ENCODE measurements at regions not wholly inside any gene's neighbourhood (a gene's known extent, or its start where the extent isn't known, plus 50 kb on each side); places are given as distances from the start of the nearest gene placed in this dataset.
"Not testable (repeated sequence)": the region's sequence is repeated elsewhere in the genome, so short reads cannot be mapped to it uniquely, and the experiment has no call there.

- H3K4me1 ChIP-seq: no peaks in the 10 kb centered on the region
- no peaks in the 10 kb centered on the region for H4K20me1 ChIP-seq
- no peaks in the 10 kb centered on the region for H3K27me3 ChIP-seq
- no peak overlapping the region for H3K4me3 ChIP-seq
- no peak overlapping the region for H3K9ac ChIP-seq
- no peak for TF ChIP-seq Cebpa-rat (IDR thresholded peaks at IDR 0.05)
- H3K36me3 ChIP-seq: no peaks in the 10 kb centered on the region
- no peak overlapping the region for H3K4me2 ChIP-seq
- H3K9me3 ChIP-seq (replicated peaks in 1 of 11): no peaks in the 10 kb centered on the region
- H3K27ac ChIP-seq: no peak overlapping the region
Observed at GRCh38 chr2:146561996-146562395, 1282.8 kb upstream of the ACVR2A start.

GRCh38 chr2:146547236-146547635 is 1297.6 kb upstream of the ACVR2A start:
- Histone ChIP-seq H3K4me2 (no peak overlapping the region), H3K27ac (no peak overlapping the region), H3K36me3 (no peaks in the 10 kb centered on the region), H3K9ac (no peak overlapping the region), H3K9me3 (replicated peaks in 1 of 11) (no peaks in the 10 kb centered on the region), H4K20me1 (no peaks in the 10 kb centered on the region), H3K27me3 (no peaks in the 10 kb centered on the region), H3K4me1 (peaks cover 0 to 3% (median 0%) of the 10 kb centered on the region in 10 experiments; a peak in 1 of 20 replicates), H3K4me3 (no peak overlapping the region)
- TF ChIP-seq Cebpa-rat (IDR thresholded peaks at IDR 0.05): no peak

- H3K36me3 ChIP-seq: no peaks in the 10 kb centered on the region
- TF ChIP-seq Cebpa-rat (IDR thresholded peaks at IDR 0.05): no peak
- peaks cover 0 to 3% (median 0%) of the 10 kb centered on the region in 10 experiments; a peak in 1 of 20 replicates for H3K4me1 ChIP-seq
- no peaks in the 10 kb centered on the region for H3K9me3 ChIP-seq (replicated peaks in 1 of 11)
- H3K4me2 ChIP-seq: no peak overlapping the region
- H3K27ac ChIP-seq: no peak overlapping the region
- no peaks in the 10 kb centered on the region for H3K27me3 ChIP-seq
- no peak overlapping the region for H3K9ac ChIP-seq
- H4K20me1 ChIP-seq: no peaks in the 10 kb centered on the region
- no peak overlapping the region for H3K4me3 ChIP-seq
Observed at GRCh38 chr2:146544701-146545100, 1300.1 kb upstream of the ACVR2A start.

- Histone ChIP-seq H3K4me1 (peaks cover 0 to 3% (median 0%) of the 10 kb centered on the region in 10 experiments; a peak in 1 of 20 replicates), H3K36me3 (no peaks in the 10 kb centered on the region), H3K4me2 (no peak overlapping the region), H4K20me1 (no peaks in the 10 kb centered on the region), H3K27me3 (no peaks in the 10 kb centered on the region), H3K9me3 (replicated peaks in 1 of 11) (no peaks in the 10 kb centered on the region), H3K9ac (no peak overlapping the region), H3K4me3 (no peak overlapping the region), H3K27ac (no peak overlapping the region)
- TF ChIP-seq Cebpa-rat (IDR thresholded peaks at IDR 0.05): no peak
Observed at GRCh38 chr2:146541896-146542295, 1302.9 kb upstream of the ACVR2A start.

- H4K20me1 ChIP-seq: no peaks in the 10 kb centered on the region
- no peak overlapping the region for H3K27ac ChIP-seq
- H3K9me3 ChIP-seq (replicated peaks in 1 of 11): peaks cover 0 to 4% (median 0%) of the 10 kb centered on the region in 11 experiments; a peak in 1 of 22 replicates
- H3K4me3 ChIP-seq: no peak overlapping the region
- no peak overlapping the region for H3K9ac ChIP-seq
- no peaks in the 10 kb centered on the region for H3K36me3 ChIP-seq
- no peaks in the 10 kb centered on the region for H3K27me3 ChIP-seq
- TF ChIP-seq Cebpa-rat (IDR thresholded peaks at IDR 0.05): no peak
- peaks cover 0 to under 1% (median 0%) of the 10 kb centered on the region in 10 experiments; a peak in 1 of 20 replicates for H3K4me1 ChIP-seq
- no peak overlapping the region for H3K4me2 ChIP-seq
Observed at GRCh38 chr2:146540271-146540932, 1304.4 kb upstream of the ACVR2A start.

GRCh38 chr2:146539739-146540138 is 1305.1 kb upstream of the ACVR2A start:
- H4K20me1 ChIP-seq; H3K27ac ChIP-seq; H3K4me2 ChIP-seq; H3K36me3 ChIP-seq; H3K27me3 ChIP-seq; H3K4me3 ChIP-seq; H3K4me1 ChIP-seq; H3K9me3 ChIP-seq (replicated peaks in 1 of 11); H3K9ac ChIP-seq: not testable (repeated sequence)

- H3K4me1 ChIP-seq: no peaks in the 10 kb centered on the region
- H3K27ac ChIP-seq: no peak overlapping the region
- no peaks in the 10 kb centered on the region for H3K36me3 ChIP-seq
- no peak for TF ChIP-seq Cebpa-rat (IDR thresholded peaks at IDR 0.05)
- H4K20me1 ChIP-seq: no peaks in the 10 kb centered on the region
- H3K4me2 ChIP-seq: no peak overlapping the region
- no peak overlapping the region for H3K4me3 ChIP-seq
- H3K9ac ChIP-seq: no peak overlapping the region
- H3K9me3 ChIP-seq (replicated peaks in 1 of 11): peaks cover 0 to 4% (median 0%) of the 10 kb centered on the region in 11 experiments; a peak in 1 of 22 replicates
- H3K27me3 ChIP-seq: no peaks in the 10 kb centered on the region
Observed at GRCh38 chr2:146537477-146537876, 1307.4 kb upstream of the ACVR2A start.

- Histone ChIP-seq H3K4me1 (no peaks in the 10 kb centered on the region), H3K4me3 (no peak overlapping the region), H3K4me2 (no peak overlapping the region), H3K27me3 (no peaks in the 10 kb centered on the region), H3K27ac (no peak overlapping the region), H3K36me3 (no peaks in the 10 kb centered on the region), H3K9me3 (replicated peaks in 1 of 11) (peaks cover 0 to 4% (median 0%) of the 10 kb centered on the region in 11 experiments; a peak in 1 of 22 replicates), H4K20me1 (no peaks in the 10 kb centered on the region), H3K9ac (no peak overlapping the region)
- no peak for TF ChIP-seq Cebpa-rat (IDR thresholded peaks at IDR 0.05)
Observed at GRCh38 chr2:146532509-146533147, 1312.2 kb upstream of the ACVR2A start.

GRCh38 chr2:146532009-146532408 is 1312.8 kb upstream of the ACVR2A start:
- H3K4me1 ChIP-seq: no peaks in the 10 kb centered on the region
- no peaks in the 10 kb centered on the region for H4K20me1 ChIP-seq
- no peak for TF ChIP-seq Cebpa-rat (IDR thresholded peaks at IDR 0.05)
- H3K9ac ChIP-seq: no peak overlapping the region
- H3K4me3 ChIP-seq: no peak overlapping the region
- H3K4me2 ChIP-seq: no peak overlapping the region
- H3K27me3 ChIP-seq: no peaks in the 10 kb centered on the region
- no peaks in the 10 kb centered on the region for H3K36me3 ChIP-seq
- H3K9me3 ChIP-seq (replicated peaks in 1 of 11): peaks cover 0 to 4% (median 0%) of the 10 kb centered on the region in 11 experiments; a peak in 1 of 22 replicates
- no peak overlapping the region for H3K27ac ChIP-seq

GRCh38 chr2:146530886-146531285 is 1313.9 kb upstream of the ACVR2A start:
- no peaks in the 10 kb centered on the region for H3K4me1 ChIP-seq
- no peak overlapping the region for H3K9ac ChIP-seq
- H3K4me2 ChIP-seq: no peak overlapping the region
- no peaks in the 10 kb centered on the region for H3K27me3 ChIP-seq
- H4K20me1 ChIP-seq: no peaks in the 10 kb centered on the region
- H3K4me3 ChIP-seq: no peak overlapping the region
- H3K36me3 ChIP-seq: no peaks in the 10 kb centered on the region
- H3K27ac ChIP-seq: no peak overlapping the region
- no peak for TF ChIP-seq Cebpa-rat (IDR thresholded peaks at IDR 0.05)
- no peaks in the 10 kb centered on the region for H3K9me3 ChIP-seq (replicated peaks in 1 of 11)
